PFSK-1 (cell line): ENCODE measurements at regions not wholly inside any gene's neighbourhood (a gene's known extent, or its start where the extent isn't known, plus 50 kb on each side); places are given as distances from the start of the nearest gene placed in this dataset.

ENCODE experiments used
- FOXP2 ChIP-seq: optimal IDR thresholded peaks from 2 replicates; pipeline ENCODE3; 2011; ENCODE audit warnings: borderline replicate concordance, control low read depth, inconsistent platforms; ENCODE audit not compliant: insufficient read depth; ENCODE audit errors: extremely low read length, extremely low read depth
- POLR2AphosphoS5 ChIP-seq: IDR thresholded peaks from 2 replicates; pipeline ENCODE4 v1.6.1; 2012; ENCODE audit warnings: low read depth, mild to moderate bottlenecking, control low read depth, low read length, moderate library complexity
- REST ChIP-seq, 2 experiments: IDR thresholded peaks; 2 replicates each; pipeline versions ENCODE4 v1.6.1 to v1.8.0; 2011 to 2012; ENCODE audit warnings: low read depth in 2 of 2, low read length in 2 of 2, control low read depth in 1 of 2, inconsistent platforms in 1 of 2, mild to moderate bottlenecking in 1 of 2, moderate library complexity in 1 of 2; ENCODE audit not compliant: insufficient read depth in 1 of 2
- SIN3A ChIP-seq: IDR thresholded peaks from 2 replicates; pipeline ENCODE4 v1.6.1; 2012; ENCODE audit warnings: mild to moderate bottlenecking, low read length, moderate library complexity, borderline replicate concordance; ENCODE audit not compliant: insufficient read depth
- TAF1 ChIP-seq: IDR thresholded peaks from 2 replicates; pipeline ENCODE4 v1.6.1; 2012; ENCODE audit warnings: low read length, control low read depth, borderline replicate concordance; ENCODE audit not compliant: insufficient read depth

GRCh38 chr6:90895299-90896074, 308.6 kb upstream of the MAP3K7 start:
- TF ChIP-seq SIN3A (no peak), FOXP2 (no peak), POLR2AphosphoS5 (no peak), REST (IDR thresholded peaks at IDR 0.05; ENCODE audit: insufficient read depth in 1 of 2, low read depth in 2 of 2, low read length in 2 of 2) (no peak), TAF1 (no peak)
